Kidney epithelial cell (primary cell): ENCODE measurements at regions not wholly inside any gene's neighbourhood (a gene's known extent, or its start where the extent isn't known, plus 50 kb on each side); places are given as distances from the start of the nearest gene placed in this dataset.

ENCODE experiments used
- DNase-seq: peaks from one replicate; pipeline ENCODE4 v3.0.0-alpha.2; 2010; ENCODE audit warnings: low read depth
- H3K27me3 ChIP-seq: 2 replicates; pipeline ENCODE4 v1.6.0; 2011; ENCODE audit warnings: low read length; ENCODE audit not compliant: control insufficient read depth, insufficient read depth
- H3K36me3 ChIP-seq: 2 replicates; pipeline ENCODE4 v1.5.1; 2011; ENCODE audit warnings: low read length; ENCODE audit not compliant: control insufficient read depth, insufficient read depth
- H3K4me3 ChIP-seq: 2 replicates; pipeline ENCODE4 v1.5.1; 2011; ENCODE audit warnings: low read depth, mild to moderate bottlenecking, control low read depth, low read length
- TF ChIP-seq, protein P1 (sequence below): IDR thresholded peaks from 2 replicates; pipeline ENCODE4 v1.5.1; 2011; ENCODE audit warnings: mild to moderate bottlenecking, moderate library complexity, low read length, control low read depth, inconsistent platforms; ENCODE audit not compliant: insufficient read depth, poor library complexity, severe bottlenecking

DNA sequence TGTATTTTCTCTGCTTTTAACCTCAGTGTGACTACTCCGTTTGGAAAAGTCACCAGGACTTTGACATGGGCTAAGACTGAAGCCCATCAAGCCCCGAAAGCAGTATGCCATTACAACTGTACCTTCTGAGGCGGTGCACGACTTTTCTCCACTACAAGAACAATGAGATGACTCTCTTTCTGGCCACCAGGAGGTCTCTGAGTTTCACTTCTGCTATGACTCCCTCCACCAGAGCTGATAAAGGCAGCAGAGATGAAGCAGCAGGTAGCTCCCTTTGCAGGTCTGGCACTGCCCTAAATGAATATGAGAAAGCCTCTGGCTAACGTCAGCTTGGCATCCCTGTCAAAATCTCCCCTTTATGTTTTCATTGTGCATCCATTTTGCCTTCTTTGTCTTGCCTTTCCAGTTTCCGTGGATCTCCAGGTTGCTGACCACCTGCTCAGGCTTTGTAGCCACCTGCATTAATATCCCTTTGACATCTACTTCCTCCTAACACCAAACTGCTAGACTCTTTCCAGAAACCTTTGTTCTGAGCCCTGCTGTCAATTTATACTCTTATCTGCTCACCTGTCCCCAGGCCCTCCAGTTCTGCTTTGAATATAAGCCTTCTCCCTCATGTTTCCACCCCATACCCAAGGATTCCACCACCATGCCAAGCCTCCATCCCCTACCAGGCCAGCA is 221.7 kb downstream of the ZNF608 start:
- no peaks in the 10 kb centered on the region for H3K27me3 ChIP-seq
- no peak overlapping the region for H3K4me3 ChIP-seq
- no peak for DNase-seq
- TF ChIP-seq, protein P1, sequence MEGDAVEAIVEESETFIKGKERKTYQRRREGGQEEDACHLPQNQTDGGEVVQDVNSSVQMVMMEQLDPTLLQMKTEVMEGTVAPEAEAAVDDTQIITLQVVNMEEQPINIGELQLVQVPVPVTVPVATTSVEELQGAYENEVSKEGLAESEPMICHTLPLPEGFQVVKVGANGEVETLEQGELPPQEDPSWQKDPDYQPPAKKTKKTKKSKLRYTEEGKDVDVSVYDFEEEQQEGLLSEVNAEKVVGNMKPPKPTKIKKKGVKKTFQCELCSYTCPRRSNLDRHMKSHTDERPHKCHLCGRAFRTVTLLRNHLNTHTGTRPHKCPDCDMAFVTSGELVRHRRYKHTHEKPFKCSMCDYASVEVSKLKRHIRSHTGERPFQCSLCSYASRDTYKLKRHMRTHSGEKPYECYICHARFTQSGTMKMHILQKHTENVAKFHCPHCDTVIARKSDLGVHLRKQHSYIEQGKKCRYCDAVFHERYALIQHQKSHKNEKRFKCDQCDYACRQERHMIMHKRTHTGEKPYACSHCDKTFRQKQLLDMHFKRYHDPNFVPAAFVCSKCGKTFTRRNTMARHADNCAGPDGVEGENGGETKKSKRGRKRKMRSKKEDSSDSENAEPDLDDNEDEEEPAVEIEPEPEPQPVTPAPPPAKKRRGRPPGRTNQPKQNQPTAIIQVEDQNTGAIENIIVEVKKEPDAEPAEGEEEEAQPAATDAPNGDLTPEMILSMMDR: no peak
- H3K36me3 ChIP-seq: no peaks in the 10 kb centered on the region

DNA sequence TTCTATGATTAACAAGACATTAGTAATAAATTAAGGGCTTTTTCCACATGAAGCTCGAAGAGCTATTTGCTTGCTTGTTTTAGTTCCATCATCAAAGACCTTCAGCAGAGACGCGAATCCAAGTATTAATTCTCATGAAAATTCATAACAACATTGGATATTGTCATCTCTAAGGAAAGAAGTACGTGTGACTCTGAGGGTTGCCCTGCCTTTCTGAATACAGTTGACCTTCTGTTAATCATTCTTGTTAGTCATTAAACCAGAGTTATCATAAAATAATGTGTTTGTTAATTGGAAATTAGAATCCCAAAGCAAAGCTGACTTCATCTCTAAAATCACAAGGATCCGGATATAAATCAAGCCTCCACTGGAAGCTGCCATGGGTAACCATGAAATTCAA is 222.5 kb downstream of the ZNF608 start:
- Histone ChIP-seq H3K36me3 (no peaks in the 10 kb centered on the region), H3K27me3 (no peaks in the 10 kb centered on the region), H3K4me3 (no peak overlapping the region)
- TF ChIP-seq, protein P1: no peak
- no peak for DNase-seq

DNA sequence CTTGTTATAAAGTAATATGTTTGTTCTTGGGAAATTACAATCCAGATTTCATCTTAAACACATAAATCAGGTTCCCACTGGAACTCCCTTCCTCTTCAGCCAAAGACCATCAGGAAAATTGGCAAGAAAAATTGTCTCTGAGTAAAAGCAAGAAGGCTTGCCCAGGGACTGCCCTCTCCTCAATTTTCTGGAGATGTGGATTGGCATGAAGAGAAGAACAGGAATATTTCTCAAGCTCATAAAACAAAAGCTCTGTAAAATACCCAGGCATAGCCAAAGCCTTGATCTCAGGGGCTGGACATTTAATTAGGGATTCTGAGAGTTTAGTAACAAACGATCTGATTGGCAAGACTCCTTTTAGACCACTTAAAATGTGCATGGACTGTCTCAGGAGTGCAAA is 223.4 kb downstream of the ZNF608 start:
- TF ChIP-seq, protein P1: no peak
- H3K4me3 ChIP-seq: no peak overlapping the region
- H3K27me3 ChIP-seq: no peaks in the 10 kb centered on the region
- DNase-seq: no peak
- no peaks in the 10 kb centered on the region for H3K36me3 ChIP-seq

DNA sequence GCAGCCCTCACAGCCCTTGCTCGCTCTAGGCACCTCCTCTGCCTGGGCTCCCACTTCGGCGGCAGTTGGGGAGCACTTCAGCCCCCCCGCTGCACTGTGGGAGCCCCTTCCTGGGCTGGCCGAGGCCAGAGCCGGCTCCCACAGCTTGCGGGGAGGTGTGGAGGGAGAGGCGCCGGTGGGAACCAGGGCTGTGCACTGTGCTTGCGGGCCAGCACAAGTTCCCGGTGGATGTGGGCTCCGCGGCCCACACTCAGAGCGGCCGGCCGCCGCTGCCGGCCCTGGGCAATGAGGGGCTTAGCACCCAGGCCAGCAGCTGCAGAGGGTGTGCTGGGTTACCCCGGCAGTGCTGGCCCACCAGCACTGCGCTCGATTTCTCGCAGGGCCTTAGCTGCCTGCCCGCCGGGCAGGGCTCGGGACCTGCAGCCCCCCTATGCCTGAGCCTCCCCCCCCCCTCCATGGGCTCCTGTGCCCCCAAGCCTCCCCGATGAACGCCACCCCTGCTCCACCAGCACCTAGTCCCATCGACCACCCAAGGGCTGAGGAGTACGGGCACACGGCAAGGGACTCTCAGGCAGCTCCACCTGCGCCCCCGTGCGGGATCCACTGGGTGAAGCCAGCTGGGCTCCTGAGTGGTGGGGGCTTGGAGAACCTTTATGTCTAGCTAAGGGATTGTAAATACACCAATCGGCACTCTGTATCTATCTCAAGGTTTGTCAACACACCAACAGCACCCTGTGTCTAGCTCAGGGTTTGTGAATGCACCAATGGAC is 224.8 kb downstream of the ZNF608 start:
- TF ChIP-seq, protein P1: no peak
- no peak for DNase-seq
- Histone ChIP-seq H3K36me3 (no peaks in the 10 kb centered on the region), H3K27me3 (no peaks in the 10 kb centered on the region), H3K4me3 (no peak overlapping the region)

DNA sequence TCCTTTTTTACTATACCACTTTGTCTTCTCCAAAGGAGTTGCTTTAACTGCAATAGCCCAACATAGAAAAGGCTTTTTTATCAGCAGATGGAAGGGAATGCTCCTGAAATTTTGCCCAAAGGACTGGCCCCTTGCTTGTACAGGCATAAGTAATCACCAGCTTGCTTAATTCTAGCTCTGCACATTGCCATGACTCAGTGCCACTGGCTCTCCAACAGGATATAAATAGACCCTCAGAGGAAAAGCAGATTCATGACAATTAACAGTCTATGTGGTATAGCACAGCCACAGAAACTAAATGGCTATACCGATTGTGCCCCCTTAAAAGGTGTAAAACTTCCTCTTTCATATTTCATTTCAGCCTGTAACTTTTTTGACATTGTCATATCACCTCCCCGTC is 227.0 kb downstream of the ZNF608 start:
- peak; percentile 52 for DNase-seq
- Histone ChIP-seq H3K36me3 (no peaks in the 10 kb centered on the region), H3K27me3 (no peaks in the 10 kb centered on the region), H3K4me3 (no peak overlapping the region)
- TF ChIP-seq, protein P1: no peak

DNA sequence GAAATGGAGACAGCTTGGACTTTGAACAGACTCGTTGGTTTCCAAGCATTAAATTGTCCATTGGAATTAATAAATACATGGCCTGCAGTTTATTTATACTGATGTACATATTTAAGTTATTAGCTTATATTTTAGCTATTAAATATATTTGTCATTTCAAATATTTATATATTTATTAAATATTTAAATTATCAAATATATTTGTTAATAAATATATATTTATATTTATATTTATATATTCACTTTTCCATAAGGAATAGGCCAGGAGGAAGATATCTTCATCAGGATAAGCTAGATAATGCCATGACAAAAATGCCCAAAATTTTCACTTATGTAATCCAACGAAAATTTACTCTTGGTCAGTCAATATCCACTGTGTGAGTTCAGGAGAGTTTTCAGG is 229.9 kb downstream of the ZNF608 start:
- H3K27me3 ChIP-seq: no peaks in the 10 kb centered on the region
- no peak overlapping the region for H3K4me3 ChIP-seq
- TF ChIP-seq, protein P1: no peak
- H3K36me3 ChIP-seq: no peaks in the 10 kb centered on the region
- no peak for DNase-seq
